K562 (cell line): ENCODE measurements at regions not wholly inside any gene's neighbourhood (a gene's known extent, or its start where the extent isn't known, plus 50 kb on each side); places are given as distances from the start of the nearest gene placed in this dataset.

Source experiments
- ATAC-seq: fragments of 200-7000 bp; cut with Tn5 transposase; 3 replicates; pipeline ENCODE4 v1.9.1; 2020; ENCODE audit warnings: moderate library complexity
- BruUV-seq: library from RNA; stranded (reverse); fragments of 400-500 nt; replicated peaks from 2 replicates; lab custom pipeline; 2021; lab: Mats Ljungman, UMichigan
- CTCF ChIA-PET: fragments of 300-600 bp; formaldehyde crosslinking; extraction: SDS; loops from one replicate; lab custom pipeline; 2021; ENCODE audit warnings: low intra/inter-chr PET ratio; lab: Yijun Ruan, JAX
- POLR2A ChIA-PET: fragments of 300-600, 350-650 bp; sonication (Branson Sonifier 250); formaldehyde crosslinking; extraction: SDS; loops from one replicate; lab custom pipeline; 2021; ENCODE audit warnings: antibody characterized with exemption, inconsistent platforms; lab: Yijun Ruan, JAX
- DNase-seq, 4 experiments: peaks; one replicate each; pipeline versions ENCODE4 v3.0.0 to v3.0.0-alpha.2; 2011 to 2018; ENCODE audit warnings: low spot score in 3 of 4, mixed read lengths in 3 of 4; ENCODE audit errors: extremely low read depth in 1 of 4
- FAIRE-seq: peaks from 2 replicates; lab custom pipeline; 2011; peaks lifted over from hg19 to GRCh38; lab: Jason Lieb, UNC
- H2AFZ ChIP-seq: 2 replicates; pipeline ENCODE4 v1.6.0; 2011; ENCODE audit warnings: low read depth, low read length, control low read depth, inconsistent platforms
- H3K27ac ChIP-seq: fragments of 200-600 bp; 3 replicates; pipeline ENCODE4 v1.8.0; 2011; ENCODE audit warnings: low read depth, mild to moderate bottlenecking, control low read depth, inconsistent platforms, low read length, moderate library complexity, mixed read lengths; ENCODE audit errors: extremely low read depth
- H3K27me3 ChIP-seq, 2 experiments: fragments of 300-600 bp in 1 of 2; 2 replicates in 1 of 2; 3 replicates in 1 of 2; pipeline versions ENCODE4 v1.6.0 to v1.8.0; 2011; ENCODE audit warnings: inconsistent platforms in 2 of 2, low read length in 2 of 2, mild to moderate bottlenecking in 1 of 2, mixed read lengths in 1 of 2, moderate library complexity in 1 of 2; ENCODE audit not compliant: control insufficient read depth in 2 of 2, insufficient read depth in 2 of 2
- H3K36me3 ChIP-seq: fragments of 300-600 bp; 3 replicates; pipeline ENCODE4 v1.8.0; 2011; ENCODE audit warnings: mild to moderate bottlenecking, low read length, inconsistent platforms; ENCODE audit not compliant: control insufficient read depth, insufficient read depth
- H3K4me1 ChIP-seq, 2 experiments: fragments of 200-600 bp in 1 of 2; replicated peaks in 1 of 2; 2 replicates in 1 of 2; 3 replicates in 1 of 2; pipeline versions ENCODE4 v1.5.1 to v1.8.0; 2011; ENCODE audit warnings: inconsistent platforms in 2 of 2, low read length in 2 of 2, mild to moderate bottlenecking in 1 of 2, mixed read lengths in 1 of 2, moderate library complexity in 1 of 2; ENCODE audit not compliant: control insufficient read depth in 2 of 2, insufficient read depth in 2 of 2
- H3K4me2 ChIP-seq: 2 replicates; pipeline ENCODE4 v1.6.1; 2011; ENCODE audit warnings: low read length, control low read depth, inconsistent platforms, mixed read lengths; ENCODE audit not compliant: insufficient read depth
- H3K4me3 ChIP-seq: fragments of 200-600 bp; sonication (generic), shearing (Covaris generic); 2 replicates; pipeline ENCODE4 v1.5.1; 2016; ENCODE audit warnings: control low read depth, inconsistent platforms
- H3K79me2 ChIP-seq: fragments of 200-600 bp; 3 replicates; pipeline ENCODE4 v1.8.0; 2011; ENCODE audit warnings: low read length, inconsistent platforms; ENCODE audit not compliant: control insufficient read depth, insufficient read depth
- H3K9ac ChIP-seq, 2 experiments: 2 replicates each; pipeline versions ENCODE4 v1.6.0 to v1.6.1; 2011; ENCODE audit warnings: low read depth in 2 of 2, low read length in 2 of 2, control low read depth in 1 of 2, inconsistent platforms in 1 of 2, mild to moderate bottlenecking in 1 of 2, mixed read lengths in 1 of 2; ENCODE audit not compliant: insufficient read depth in 1 of 2
- H3K9me1 ChIP-seq: one replicate; pipeline ENCODE4 v1.6.0; 2011; ENCODE audit warnings: inconsistent platforms, mild to moderate bottlenecking, low read length, moderate library complexity; ENCODE audit not compliant: control insufficient read depth, insufficient read depth
- H3K9me3 ChIP-seq: replicated peaks from 2 replicates; pipeline ENCODE4 v1.5.1; 2011; ENCODE audit warnings: low read depth, low read length, inconsistent platforms; ENCODE audit not compliant: control insufficient read depth, insufficient read depth
- H4K20me1 ChIP-seq: replicated peaks from 2 replicates; pipeline ENCODE4 v1.6.1; 2011; ENCODE audit warnings: low read length, inconsistent platforms, mixed read lengths; ENCODE audit not compliant: control insufficient read depth, insufficient read depth
- C11orf30 ChIP-seq: fragments of 450-650 bp; IDR thresholded peaks from 2 replicates; pipeline ENCODE4 v1.6.1; 2016; ENCODE audit warnings: low read depth, mild to moderate bottlenecking
- E4F1 ChIP-seq: fragments of 250-450 bp; sonication (Bioruptor Pico); IDR thresholded peaks from 2 replicates; pipeline ENCODE4 v1.5.0; 2021; ENCODE audit warnings: mild to moderate bottlenecking, borderline replicate concordance
- HLTF ChIP-seq: fragments of 450-650 bp; IDR thresholded peaks from 2 replicates; pipeline ENCODE4 v1.6.1; 2016
- KAT8 ChIP-seq: fragments of 450-650 bp; IDR thresholded peaks from 2 replicates; pipeline ENCODE4 v1.6.1; 2016; ENCODE audit warnings: low read depth, mild to moderate bottlenecking
- MAFK ChIP-seq: IDR thresholded peaks from 2 replicates; pipeline ENCODE4 v1.6.1; 2011; ENCODE audit warnings: low read length, improper control_type of control experiment
- NEUROD1 ChIP-seq: fragments of 150-350 bp; IDR thresholded peaks from 2 replicates; pipeline ENCODE4 v1.6.1; 2014; ENCODE audit warnings: borderline replicate concordance, low read length, low read depth; ENCODE audit not compliant: partially characterized antibody
- RBM14 ChIP-seq: fragments of 200-400 bp; formaldehyde crosslinking; IDR thresholded peaks from 2 replicates; pipeline ENCODE4 v1.6.1; 2018; ENCODE audit warnings: low read depth, mild to moderate bottlenecking, low read length, moderate library complexity, borderline replicate concordance; ENCODE audit not compliant: insufficient read depth
- RERE ChIP-seq: sonication (generic); formaldehyde crosslinking; IDR thresholded peaks from 2 replicates; pipeline ENCODE4 v1.8.0; 2023; ENCODE audit warnings: missing genetic modification reagents, mild to moderate bottlenecking, borderline replicate concordance
- SRSF9 ChIP-seq: fragments of 200-400 bp; formaldehyde crosslinking; IDR thresholded peaks from 2 replicates; pipeline ENCODE4 v1.6.1; 2017; ENCODE audit warnings: low read depth, low read length, borderline replicate concordance
- TAL1 ChIP-seq: fragments of 450-650 bp; IDR thresholded peaks from 2 replicates; pipeline ENCODE4 v1.6.1; 2016; ENCODE audit warnings: mild to moderate bottlenecking
- TEAD4 ChIP-seq, 2 experiments: sonication (generic) in 1 of 2; formaldehyde crosslinking in 1 of 2; IDR thresholded peaks; 2 replicates each; pipeline versions ENCODE4 v1.6.1 to v1.8.0; 2012 to 2022; ENCODE audit warnings: borderline replicate concordance in 1 of 2, inconsistent platforms in 1 of 2, low read length in 1 of 2, mild to moderate bottlenecking in 1 of 2, missing genetic modification reagents in 1 of 2
- ZNF197 ChIP-seq: fragments of 200-800 bp; sonication (Bioruptor generic); IDR thresholded peaks from 2 replicates; pipeline ENCODE4 v1.6.1; 2016; ENCODE audit warnings: low read depth, missing genetic modification characterization, missing compliant biosample characterization
- ZNF316 ChIP-seq: fragments of 450-650 bp; IDR thresholded peaks from 2 replicates; pipeline ENCODE4 v1.6.1; 2016
- ZNF583 ChIP-seq: fragments of 250-450 bp; sonication (Bioruptor Pico); IDR thresholded peaks from 2 replicates; pipeline ENCODE4 v1.4.0; 2020
- WGBS: fragments of 100-300 bp; shearing (Covaris generic); methylation state at CpG from one replicate; pipeline ENCODE4 v1.1.6; 2016; ENCODE audit warnings: low coverage, mixed read lengths; ENCODE audit not compliant: insufficient coverage; ENCODE audit errors: missing lambda C conversion rate; 5-methylcytosine and 5-hydroxymethylcytosine counted together
- in situ Hi-C: fragments of 300-500 bp; cut with MboI; formaldehyde crosslinking; loops from 4 replicates; pipeline ENCODE4 v1.15.0; 2018; ENCODE audit warnings: inconsistent platforms, mixed read lengths
- intact Hi-C: fragments of 100-400 bp; cut with micrococcal nuclease; formaldehyde crosslinking; loops from 2 replicates; pipeline ENCODE4 v1.14.2; 2022

- TF ChIP-seq E4F1 (CRISPR knock-in tag): no peak
These were observed 102.4 kb downstream of the DDX1 start (continued) for GRCh38 chr2:15693926-15694588.

- CTCF ChIA-PET: no interaction called here
- POLR2A ChIA-PET: no interaction called here
- intact Hi-C loops (no loop called here), in situ Hi-C loops (no loop called here)
- Histone ChIP-seq H3K4me3 (no peak overlapping the region), H3K9me3 (no peaks in the 10 kb centered on the region), H3K4me1 (peaks cover 4 to 14% of the 10 kb centered on the region in 2 experiments; a peak in 4 of 5 replicates), H3K9ac (no peak overlapping the region), H3K9me1 (no peaks in the 10 kb centered on the region), H3K27me3 (peaks cover 20 to 69% of the 10 kb centered on the region in 2 experiments), H2AFZ (no peak overlapping the region), H3K36me3 (no peaks in the 10 kb centered on the region), H3K79me2 (no peaks in the 10 kb centered on the region), H3K27ac (no peak overlapping the region), H3K4me2 (no peak overlapping the region), H4K20me1 (no peaks in the 10 kb centered on the region)
- BruUV-seq: no TSS peak
- WGBS: 6% methylated on average over 7 of the region's 7 CpGs
- DNase-seq (no peak), ATAC-seq (no peak), FAIRE-seq (no peak)
- no peak for TF ChIP-seq ZNF583
- peak; percentile 77 for TF ChIP-seq C11orf30
- TF ChIP-seq RERE (CRISPR knock-in tag): no peak
- TF ChIP-seq HLTF: no peak
- TF ChIP-seq TEAD4 (IDR thresholded peaks at IDR 0.05; ENCODE audit: low read length): no peak
- TF ChIP-seq TEAD4 (CRISPR knock-in tag; IDR thresholded peaks at IDR 0.05; ENCODE audit: borderline replicate concordance): no peak
- TF ChIP-seq ZNF316: peak; percentile 84
- TF ChIP-seq ZNF197 (CRISPR knock-in tag): no peak
- TF ChIP-seq TAL1: no peak
- TF ChIP-seq KAT8: no peak
- TF ChIP-seq MAFK: 0 out of 2 replicates have a peak, but pooled peaks have one; percentile 19
- no peak for TF ChIP-seq SRSF9
- TF ChIP-seq RBM14: no peak
- TF ChIP-seq NEUROD1: no peak
These were observed 102.9 kb downstream of the DDX1 start for GRCh38 chr2:15694589-15694986.
